Fibroblast of lung (primary cell): ENCODE measurements at regions not wholly inside any gene's neighbourhood (a gene's known extent, or its start where the extent isn't known, plus 50 kb on each side); places are given as distances from the start of the nearest gene placed in this dataset.

Source experiments
- DNase-seq, 2 donors: peaks; one replicate each; pipeline versions ENCODE4 v3.0.0 to v3.0.0-alpha.2; 2010; ENCODE audit warnings: low read depth in 2 of 2
- H2AFZ ChIP-seq: 2 replicates; pipeline ENCODE4 v1.5.1; 2012; ENCODE audit warnings: low read length, control low read depth, inconsistent platforms
- H3K27ac ChIP-seq: 2 replicates; pipeline ENCODE4 v1.5.1; 2011; ENCODE audit warnings: low read length, control low read depth; ENCODE audit not compliant: insufficient read depth
- H3K27me3 ChIP-seq: 2 replicates; pipeline ENCODE4 v1.5.1; 2011; ENCODE audit warnings: mild to moderate bottlenecking, low read length; ENCODE audit not compliant: control insufficient read depth, insufficient read depth
- H3K36me3 ChIP-seq: 2 replicates; pipeline ENCODE4 v1.5.1; 2011; ENCODE audit warnings: low read length; ENCODE audit not compliant: control insufficient read depth, insufficient read depth
- H3K4me1 ChIP-seq: 2 replicates; pipeline ENCODE4 v1.5.1; 2011; ENCODE audit warnings: low read length; ENCODE audit not compliant: control insufficient read depth, insufficient read depth; ENCODE audit errors: extremely low read depth
- H3K4me2 ChIP-seq: 2 replicates; pipeline ENCODE4 v1.5.1; 2011; ENCODE audit warnings: low read length, control low read depth; ENCODE audit not compliant: insufficient read depth; ENCODE audit errors: extremely low read depth
- H3K4me3 ChIP-seq, 4 experiments: fragments of 200-600 bp in 1 of 4; sonication (generic) in 1 of 4; replicated peaks in 1 of 4; 2 replicates each; pipeline ENCODE4 v1.5.1; 2011 to 2016; ENCODE audit warnings: low read length in 4 of 4, low read depth in 3 of 4, mild to moderate bottlenecking in 3 of 4, control low read depth in 2 of 4, inconsistent platforms in 1 of 4, mixed read lengths in 1 of 4; ENCODE audit not compliant: insufficient read depth in 1 of 4; ENCODE audit errors: control extremely low read depth in 1 of 4
- H3K79me2 ChIP-seq: 2 replicates; pipeline ENCODE4 v1.5.1; 2012; ENCODE audit warnings: mild to moderate bottlenecking, low read length, inconsistent platforms; ENCODE audit not compliant: control insufficient read depth, insufficient read depth
- H3K9ac ChIP-seq: 2 replicates; pipeline ENCODE4 v1.5.1; 2011; ENCODE audit warnings: mild to moderate bottlenecking, low read length, control low read depth; ENCODE audit not compliant: insufficient read depth
- H3K9me3 ChIP-seq: 2 replicates; pipeline ENCODE4 v1.5.1; 2012; ENCODE audit warnings: low read depth, low read length; ENCODE audit not compliant: control insufficient read depth, insufficient read depth
- H4K20me1 ChIP-seq: 2 replicates; pipeline ENCODE4 v1.5.1; 2011; ENCODE audit warnings: low read length; ENCODE audit not compliant: control insufficient read depth, insufficient read depth; ENCODE audit errors: extremely low read depth
- EZH2 ChIP-seq: IDR thresholded peaks from 2 replicates; pipeline ENCODE4 v1.5.1; 2012; ENCODE audit warnings: low read length, control low read depth, mild to moderate bottlenecking; ENCODE audit errors: missing control alignments
- TF ChIP-seq, protein P1 (sequence below), 2 donors: IDR thresholded peaks in 1 of 2; conservative IDR thresholded peaks in 1 of 2; 1 replicate in 1 of 2; 2 replicates in 1 of 2; pipeline ENCODE4 v1.5.1; 2011 to 2012; ENCODE audit warnings: low read length in 2 of 2, control low read depth in 1 of 2, inconsistent platforms in 1 of 2, low read depth in 1 of 2, mild to moderate bottlenecking in 1 of 2

- Histone ChIP-seq H3K27ac (no peak overlapping the region), H3K4me1 (peaks cover 6% of the 10 kb centered on the region), H3K4me2 (no peak overlapping the region), H3K9ac (no peak overlapping the region), H2AFZ (no peak overlapping the region), H3K79me2 (no peaks in the 10 kb centered on the region), H3K9me3 (no peaks in the 10 kb centered on the region), H3K36me3 (no peaks in the 10 kb centered on the region), H3K4me3 (no peak overlapping the region), H4K20me1 (no peaks in the 10 kb centered on the region), H3K27me3 (no peaks in the 10 kb centered on the region)
- DNase-seq = no peak
- TF ChIP-seq EZH2 = no peak
- TF ChIP-seq, protein P1, sequence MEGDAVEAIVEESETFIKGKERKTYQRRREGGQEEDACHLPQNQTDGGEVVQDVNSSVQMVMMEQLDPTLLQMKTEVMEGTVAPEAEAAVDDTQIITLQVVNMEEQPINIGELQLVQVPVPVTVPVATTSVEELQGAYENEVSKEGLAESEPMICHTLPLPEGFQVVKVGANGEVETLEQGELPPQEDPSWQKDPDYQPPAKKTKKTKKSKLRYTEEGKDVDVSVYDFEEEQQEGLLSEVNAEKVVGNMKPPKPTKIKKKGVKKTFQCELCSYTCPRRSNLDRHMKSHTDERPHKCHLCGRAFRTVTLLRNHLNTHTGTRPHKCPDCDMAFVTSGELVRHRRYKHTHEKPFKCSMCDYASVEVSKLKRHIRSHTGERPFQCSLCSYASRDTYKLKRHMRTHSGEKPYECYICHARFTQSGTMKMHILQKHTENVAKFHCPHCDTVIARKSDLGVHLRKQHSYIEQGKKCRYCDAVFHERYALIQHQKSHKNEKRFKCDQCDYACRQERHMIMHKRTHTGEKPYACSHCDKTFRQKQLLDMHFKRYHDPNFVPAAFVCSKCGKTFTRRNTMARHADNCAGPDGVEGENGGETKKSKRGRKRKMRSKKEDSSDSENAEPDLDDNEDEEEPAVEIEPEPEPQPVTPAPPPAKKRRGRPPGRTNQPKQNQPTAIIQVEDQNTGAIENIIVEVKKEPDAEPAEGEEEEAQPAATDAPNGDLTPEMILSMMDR (conservative IDR thresholded peaks at IDR 0.05 in 1 of 2, IDR thresholded peaks at IDR 0.05 in 1 of 2; ENCODE audit: low read depth in 1 of 2, low read length in 2 of 2) = no peak
These were observed 164.8 kb downstream of the MACROH2A1 start for GRCh38 chr5:135234242-135234641.

- Histone ChIP-seq H3K4me1 (peaks cover 4% of the 10 kb centered on the region), H3K4me2 (no peak overlapping the region), H3K27me3 (no peaks in the 10 kb centered on the region), H3K79me2 (no peaks in the 10 kb centered on the region), H4K20me1 (no peaks in the 10 kb centered on the region), H3K27ac (no peak overlapping the region), H3K4me3 (no peak overlapping the region), H3K9me3 (no peaks in the 10 kb centered on the region), H3K9ac (no peak overlapping the region), H2AFZ (no peak overlapping the region), H3K36me3 (no peaks in the 10 kb centered on the region)
- TF ChIP-seq, protein P1 (conservative IDR thresholded peaks at IDR 0.05 in 1 of 2, IDR thresholded peaks at IDR 0.05 in 1 of 2; ENCODE audit: low read depth in 1 of 2, low read length in 2 of 2) = no peak
- no peak for TF ChIP-seq EZH2
- DNase-seq = no peak
These were observed 165.6 kb downstream of the MACROH2A1 start for GRCh38 chr5:135233477-135233876.

GRCh38 chr5:135232958-135233357, 166.1 kb downstream of the MACROH2A1 start:
- Histone ChIP-seq H2AFZ (no peak overlapping the region), H3K4me2 (no peak overlapping the region), H3K9me3 (no peaks in the 10 kb centered on the region), H3K4me3 (no peak overlapping the region), H4K20me1 (no peaks in the 10 kb centered on the region), H3K27ac (no peak overlapping the region), H3K36me3 (no peaks in the 10 kb centered on the region), H3K4me1 (peaks cover 4% of the 10 kb centered on the region), H3K27me3 (no peaks in the 10 kb centered on the region), H3K9ac (no peak overlapping the region), H3K79me2 (no peaks in the 10 kb centered on the region)
- DNase-seq = no peak
- TF ChIP-seq EZH2 = no peak
- TF ChIP-seq, protein P1 (conservative IDR thresholded peaks at IDR 0.05 in 1 of 2, IDR thresholded peaks at IDR 0.05 in 1 of 2; ENCODE audit: low read depth in 1 of 2, low read length in 2 of 2) = no peak
